ENCODE measurements at regions not wholly inside any gene's neighbourhood (a gene's known extent, or its start where the extent isn't known, plus 50 kb on each side); places are given as distances from the start of the nearest gene placed in this dataset.
A peak's percentile ranks its signal among the peaks of the same experiment; 100 is the strongest.

- no peak overlapping the region for H3K4me3 ChIP-seq (ENCODE audit: low read length)
- Mint-ChIP-seq H3K27ac (no peak overlapping the region), H3K4me3 (peak overlapping the region; percentile 78), H3K27me3 (ENCODE audit: low read depth in 2 of 2) (peaks cover 46 to 63% of the 10 kb centered on the region in 2 donors), H3K36me3 (peaks cover 14% of the 10 kb centered on the region), H3K4me1 (peaks cover 5 to 10% of the 10 kb centered on the region in 2 donors), H3K9me3 (no peaks in the 10 kb centered on the region)
- TF ChIP-seq CTCF (IDR thresholded peaks at IDR 0.05), result no peak
- no peak for DNase-seq
- H3K36me3 ChIP-seq (ENCODE audit: control insufficient read depth, insufficient read depth, low read length), result no peaks in the 10 kb centered on the region
- ATAC-seq, result no peak
- H3K9me3 ChIP-seq (ENCODE audit: control insufficient read depth, insufficient read depth, low read length), result no peaks in the 10 kb centered on the region
- H3K4me1 ChIP-seq (ENCODE audit: control insufficient read depth, insufficient read depth, low read length), result peaks cover 10% of the 10 kb centered on the region
- H3K27me3 ChIP-seq (ENCODE audit: control insufficient read depth, insufficient read depth, low read length), result peaks cover 10% of the 10 kb centered on the region
- H3K27ac ChIP-seq (ENCODE audit: low read length), result no peak overlapping the region
- intact Hi-C loops (cut with micrococcal nuclease), result no loop called here
- WGBS (ENCODE audit: insufficient coverage), result 21% methylated on average over 12 of the region's 15 CpGs
Measured at GRCh38 chr18:26657631-26658581, 109.6 kb upstream of the KCTD1 start.

GRCh38 chr18:26656944-26657536 lies 108.7 kb upstream of the KCTD1 start:
- intact Hi-C loops (cut with micrococcal nuclease), result no loop called here
- no peak for TF ChIP-seq CTCF (IDR thresholded peaks at IDR 0.05)
- Mint-ChIP-seq H3K27ac (no peak overlapping the region), H3K4me3 (peak overlapping the region; percentile 78), H3K4me1 (peaks cover 5 to 10% of the 10 kb centered on the region in 2 donors), H3K9me3 (no peaks in the 10 kb centered on the region), H3K27me3 (ENCODE audit: low read depth in 2 of 2) (peaks cover 52 to 70% of the 10 kb centered on the region in 2 donors), H3K36me3 (peaks cover 14% of the 10 kb centered on the region)
- Histone ChIP-seq H3K4me1 (ENCODE audit: control insufficient read depth, insufficient read depth, low read length) (peaks cover 10% of the 10 kb centered on the region), H3K36me3 (ENCODE audit: control insufficient read depth, insufficient read depth, low read length) (no peaks in the 10 kb centered on the region), H3K4me3 (ENCODE audit: low read length) (no peak overlapping the region), H3K9me3 (ENCODE audit: control insufficient read depth, insufficient read depth, low read length) (no peaks in the 10 kb centered on the region), H3K27ac (ENCODE audit: low read length) (no peak overlapping the region), H3K27me3 (ENCODE audit: control insufficient read depth, insufficient read depth, low read length) (peaks cover 10% of the 10 kb centered on the region)
- ATAC-seq (peak in 2 of 3 donors; percentile 30 to 44), DNase-seq (no peak)
- under 1% methylated on average over 52 of the region's 52 CpGs for WGBS (ENCODE audit: insufficient coverage)

GRCh38 chr18:26656431-26656943 lies 108.1 kb upstream of the KCTD1 start:
- no peaks in the 10 kb centered on the region for H3K9me3 Mint-ChIP-seq
- under 1% methylated on average over 68 of the region's 68 CpGs for WGBS (ENCODE audit: insufficient coverage)
- H3K4me3 Mint-ChIP-seq, result no peak overlapping the region
- H3K4me1 ChIP-seq (ENCODE audit: control insufficient read depth, insufficient read depth, low read length), result peaks cover 10% of the 10 kb centered on the region
- no peak for DNase-seq
- H3K4me1 Mint-ChIP-seq, result peaks cover 5 to 10% of the 10 kb centered on the region in 2 donors
- H3K27me3 ChIP-seq (ENCODE audit: control insufficient read depth, insufficient read depth, low read length), result peaks cover 10% of the 10 kb centered on the region
- peak in 1 of 3 donors; percentile 13 for ATAC-seq
- no peak overlapping the region for H3K27ac Mint-ChIP-seq
- H3K36me3 Mint-ChIP-seq, result peaks cover 14% of the 10 kb centered on the region
- peaks cover 52 to 76% of the 10 kb centered on the region in 2 donors for H3K27me3 Mint-ChIP-seq (ENCODE audit: low read depth in 2 of 2)
- H3K9me3 ChIP-seq (ENCODE audit: control insufficient read depth, insufficient read depth, low read length), result no peaks in the 10 kb centered on the region
- H3K27ac ChIP-seq (ENCODE audit: low read length), result no peak overlapping the region
- no peaks in the 10 kb centered on the region for H3K36me3 ChIP-seq (ENCODE audit: control insufficient read depth, insufficient read depth, low read length)
- H3K4me3 ChIP-seq (ENCODE audit: low read length), result no peak overlapping the region
- no peak for TF ChIP-seq CTCF (IDR thresholded peaks at IDR 0.05)
- intact Hi-C loops (cut with micrococcal nuclease), result no loop called here
